CD4-positive, alpha-beta T cell treated with Interleukin-17A for 1 hour (primary cell): ENCODE measurements at regions not wholly inside any gene's neighbourhood (a gene's known extent, or its start where the extent isn't known, plus 50 kb on each side); places are given as distances from the start of the nearest gene placed in this dataset.

ENCODE experiments used
- DNase-seq: peaks from one replicate; pipeline ENCODE4 v3.0.0-alpha.2; 2020

DNA sequence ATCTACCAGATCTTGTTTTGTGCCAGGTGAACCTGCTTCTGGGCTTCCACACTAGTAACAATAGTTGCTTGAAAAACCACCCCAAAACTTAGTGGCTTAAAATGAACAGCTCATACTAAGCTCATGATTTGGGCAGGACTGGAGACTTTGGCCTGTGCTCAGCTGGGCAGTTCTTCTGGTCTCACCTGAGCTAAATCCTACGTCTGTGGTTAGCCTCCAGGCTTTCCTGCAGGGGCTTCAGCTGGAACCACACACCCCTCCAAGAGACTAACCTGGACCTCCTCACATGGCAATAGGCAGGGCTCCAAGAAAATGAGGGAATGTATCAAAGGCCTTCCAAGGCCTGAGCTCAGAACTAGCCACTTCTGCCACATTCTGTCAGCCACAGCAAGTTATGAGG, 144.1 kb downstream of the CD8B2 start:
- no peak for DNase-seq

- DNase-seq = no peak
Observed at GRCh38 chr2:106638043-106638442, 150.9 kb downstream of the CD8B2 start.

GRCh38 chr2:106638580-106638979, 151.4 kb downstream of the CD8B2 start:
- DNase-seq = no peak

DNA sequence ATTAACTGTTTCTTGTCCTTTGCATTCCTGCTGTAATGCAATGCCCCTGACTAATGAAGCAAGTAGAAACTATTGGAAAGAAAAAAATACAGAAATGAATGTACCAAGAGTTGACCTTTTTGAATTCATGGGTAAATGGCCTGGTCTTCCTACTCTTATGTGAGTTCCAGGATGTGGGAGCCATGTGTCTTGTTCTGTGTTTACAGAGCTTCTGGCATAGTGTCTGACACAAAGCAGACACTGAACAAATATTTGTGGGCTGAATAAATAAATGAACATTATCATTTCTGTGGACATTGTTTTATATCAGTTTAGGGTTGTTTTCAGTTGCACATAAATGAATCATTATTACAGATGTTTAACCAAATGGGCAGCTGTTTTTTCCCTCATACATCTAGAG, 155.5 kb downstream of the CD8B2 start:
- DNase-seq = no peak

DNA sequence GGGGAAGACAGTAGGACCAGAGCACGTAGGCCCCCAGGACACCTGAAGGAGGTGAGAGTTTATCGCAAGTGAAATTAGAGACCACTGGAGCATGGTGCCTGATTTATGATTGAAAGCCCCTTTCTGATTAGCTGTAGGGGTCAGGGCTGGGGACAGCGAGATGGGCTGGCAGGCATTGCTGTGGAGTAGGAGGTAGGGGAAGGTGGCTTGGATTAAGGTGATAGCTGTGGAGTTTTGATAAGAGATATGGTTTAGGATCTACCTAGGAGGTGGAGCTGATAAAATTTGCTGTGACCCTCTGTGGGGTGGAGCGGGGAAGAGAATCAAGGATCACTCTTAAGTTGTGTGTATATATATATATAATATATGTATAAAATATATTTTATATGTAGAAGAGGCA, 157.5 kb downstream of the CD8B2 start:
- DNase-seq = no peak

DNA sequence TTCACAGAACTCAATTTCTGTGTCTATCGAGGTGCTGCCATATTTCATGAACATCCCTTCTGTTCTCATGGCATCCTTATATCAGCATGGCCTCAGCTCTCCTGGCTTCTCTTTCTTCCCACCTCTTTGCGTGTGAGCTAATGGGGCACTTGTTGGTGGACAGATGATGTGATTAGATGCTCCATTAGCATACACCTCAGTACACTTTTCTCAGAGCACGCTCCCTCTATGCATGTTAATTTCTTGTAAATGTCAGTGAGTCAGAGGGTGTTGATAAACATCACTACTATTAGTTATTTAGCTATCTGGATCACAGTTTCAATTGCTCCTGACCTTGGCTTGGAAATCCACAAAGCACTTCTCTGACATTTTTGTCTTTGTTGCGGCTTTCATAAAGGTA, 159.4 kb downstream of the CD8B2 start:
- DNase-seq = no peak

- DNase-seq = no peak
Observed at GRCh38 chr2:106649306-106649705, 162.1 kb downstream of the CD8B2 start.

- no peak for DNase-seq
Observed at GRCh38 chr2:106653465-106653864, 166.3 kb downstream of the CD8B2 start.

DNA sequence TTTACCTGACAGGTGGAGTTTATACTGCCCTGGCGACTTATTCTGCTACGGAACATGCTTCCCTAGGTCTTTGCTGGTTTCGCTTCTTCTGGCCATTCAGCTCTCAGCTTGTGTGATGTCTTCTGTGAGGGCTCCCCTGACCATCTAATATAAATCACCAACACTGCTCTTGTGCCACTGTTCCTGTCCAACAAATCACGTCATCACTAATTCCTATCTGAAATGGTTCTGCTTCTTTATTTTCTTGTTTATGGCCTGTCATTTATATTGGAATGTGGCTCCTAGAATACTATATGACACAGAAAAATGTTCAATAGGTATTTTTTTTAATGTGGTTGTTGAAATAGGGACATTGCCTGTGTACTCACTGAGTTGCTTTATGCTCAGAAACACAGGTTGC, 171.5 kb downstream of the CD8B2 start:
- no peak for DNase-seq

GRCh38 chr2:106664669-106665068, 177.5 kb downstream of the CD8B2 start:
- no peak for DNase-seq

- DNase-seq = no peak
Observed at GRCh38 chr2:106667478-106668070, 180.4 kb downstream of the CD8B2 start.

GRCh38 chr2:106685180-106685897, 198.2 kb downstream of the CD8B2 start:
- no peak for DNase-seq

- DNase-seq = no peak
Observed at GRCh38 chr2:106686814-106687213, 199.2 kb downstream of the ST6GAL2 start.

GRCh38 chr2:106694964-106695470, 190.9 kb downstream of the ST6GAL2 start:
- no peak for DNase-seq

- DNase-seq = no peak
Observed at GRCh38 chr2:106695919-106696318, 190.0 kb downstream of the ST6GAL2 start.

GRCh38 chr2:106700616-106701015, 185.4 kb downstream of the ST6GAL2 start:
- no peak for DNase-seq

DNA sequence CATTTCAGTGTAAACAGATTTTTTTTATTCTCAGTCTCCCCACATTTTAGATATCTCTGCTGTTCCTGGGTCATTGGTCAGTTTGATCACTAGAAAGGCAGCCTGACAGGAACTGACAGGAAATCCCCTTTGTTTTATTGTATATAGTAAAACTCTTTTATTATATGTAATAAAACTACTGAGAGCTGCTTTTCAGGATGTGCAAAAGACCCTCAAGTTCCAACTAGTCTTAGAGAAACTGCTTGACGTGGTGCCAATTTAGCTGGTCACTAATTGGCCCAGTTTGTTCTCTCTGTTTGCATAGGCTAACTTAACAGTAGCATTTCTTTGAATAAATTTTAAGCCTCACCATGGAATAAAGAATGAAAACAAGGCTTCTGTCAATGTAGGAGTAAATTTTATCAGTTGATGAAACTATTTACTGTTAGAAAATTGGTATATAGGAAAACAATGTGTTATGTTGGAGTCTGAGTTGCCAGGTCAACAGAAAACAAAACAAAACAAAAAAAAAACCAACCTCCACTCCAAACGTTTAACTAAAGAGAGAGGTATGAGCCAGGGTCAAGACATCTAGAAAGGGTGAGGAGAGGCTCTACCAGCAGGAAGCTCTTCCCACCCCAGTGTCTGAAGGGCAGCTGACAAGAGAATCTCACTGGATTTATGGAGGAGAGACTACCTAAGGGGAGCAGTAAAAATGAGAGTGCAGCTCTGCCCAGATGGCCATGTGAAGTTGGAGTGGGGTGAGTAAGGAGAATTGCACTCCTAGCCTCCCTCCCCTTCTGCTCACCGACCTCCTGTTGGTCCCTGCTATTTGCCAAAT, 184.6 kb downstream of the ST6GAL2 start:
- no peak for DNase-seq

GRCh38 chr2:106703161-106703560, 182.8 kb downstream of the ST6GAL2 start:
- DNase-seq = no peak

GRCh38 chr2:106704798-106705197, 181.2 kb downstream of the ST6GAL2 start:
- DNase-seq = no peak

GRCh38 chr2:106705877-106706276, 180.1 kb downstream of the ST6GAL2 start:
- DNase-seq = no peak

DNA sequence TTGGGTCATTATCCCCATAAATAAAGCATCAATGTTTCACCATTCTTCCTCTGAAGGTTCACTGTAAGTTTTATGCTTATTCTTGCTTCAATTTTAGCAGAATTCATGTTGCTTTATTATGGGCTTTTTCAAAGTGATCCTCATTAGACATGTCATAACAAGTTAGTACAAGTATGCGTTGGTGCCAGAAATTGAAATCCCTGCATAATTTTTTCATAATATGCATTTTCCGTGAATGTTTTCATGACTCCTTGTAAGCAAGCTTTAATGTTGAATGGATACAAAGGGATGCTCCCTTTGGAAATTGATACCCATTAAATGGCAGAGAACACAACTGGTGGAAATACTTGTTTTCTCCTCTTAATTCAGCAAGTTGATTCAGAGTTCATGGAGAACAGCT, 179.7 kb downstream of the ST6GAL2 start:
- DNase-seq = no peak

- DNase-seq = no peak
Observed at GRCh38 chr2:106708209-106708608, 177.8 kb downstream of the ST6GAL2 start.

DNA sequence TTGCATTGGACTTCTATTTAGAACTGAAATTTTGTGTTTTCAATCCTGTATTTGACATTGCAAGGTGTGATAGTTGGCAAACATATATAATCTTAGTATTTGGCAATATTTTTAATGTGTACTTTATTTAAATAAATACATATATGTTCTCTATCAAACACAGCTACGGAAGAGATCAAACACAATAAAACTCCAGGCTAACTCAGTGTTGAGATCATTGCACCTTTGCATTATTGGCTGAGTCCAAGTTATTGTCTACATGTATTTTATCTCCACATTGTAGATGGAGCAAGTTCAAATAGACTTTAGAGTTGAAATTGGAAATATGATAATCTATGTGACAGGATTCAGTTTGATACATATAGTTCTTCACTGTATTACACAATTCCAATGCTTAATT, 176.7 kb downstream of the ST6GAL2 start:
- DNase-seq = no peak

GRCh38 chr2:106719222-106719621, 166.7 kb downstream of the ST6GAL2 start:
- no peak for DNase-seq
